GM18502 (cell line): ENCODE measurements at regions not wholly inside any gene's neighbourhood (a gene's known extent, or its start where the extent isn't known, plus 50 kb on each side); places are given as distances from the start of the nearest gene placed in this dataset.
"Not testable (repeated sequence)": the region's sequence is repeated elsewhere in the genome, so short reads cannot be mapped to it uniquely, and the experiment has no call there.

Experiments used
- ATAC-seq: cut with Tn5 transposase; IDR thresholded peaks from one replicate; pipeline ENCODE4 v1.9.1; 2021; ENCODE audit warnings: mild to moderate bottlenecking; ENCODE audit not compliant: unreplicated experiment, poor library complexity

GRCh38 chr2:38243186-38243880 is 133.7 kb downstream of the ATL2 start:
- ATAC-seq = no peak

DNA sequence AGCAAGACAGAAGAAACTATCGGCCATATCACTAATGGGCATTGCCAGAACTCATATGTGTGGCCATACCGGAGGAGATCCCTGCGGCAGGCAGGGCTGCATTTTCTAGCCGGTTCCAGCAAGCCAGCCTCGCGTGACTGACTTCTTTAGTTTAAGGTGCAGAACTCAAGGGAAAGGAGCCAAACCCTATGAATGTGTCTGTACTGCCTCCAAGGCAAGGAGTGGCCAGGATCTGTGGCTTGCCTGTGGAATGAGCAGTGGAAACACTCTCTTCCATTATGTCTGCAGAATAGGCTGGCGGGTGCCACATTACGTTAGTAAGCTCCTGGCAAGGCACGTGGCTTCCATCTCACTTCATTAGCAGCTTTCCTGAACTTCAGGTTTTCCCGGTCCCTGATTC is 137.6 kb downstream of the ATL2 start:
- no peak for ATAC-seq

DNA sequence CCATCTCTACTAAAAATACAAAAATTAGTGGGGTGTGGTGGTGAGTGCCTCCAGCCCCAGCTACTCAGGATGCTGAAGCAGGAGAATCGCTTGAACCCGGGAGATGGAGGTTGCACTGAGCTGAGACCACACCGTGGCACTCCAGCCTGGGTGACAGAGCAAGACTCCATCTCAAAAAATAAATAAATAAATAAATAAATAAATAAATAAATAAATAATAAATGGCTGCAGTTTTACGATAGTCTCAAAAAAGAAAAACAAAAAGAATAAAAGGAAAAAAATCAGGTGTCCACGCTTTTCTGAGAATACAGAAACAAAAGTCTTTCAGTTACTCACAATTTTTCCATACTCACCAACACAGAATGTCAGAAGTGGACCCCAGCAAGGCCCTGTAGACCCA is 138.4 kb downstream of the ATL2 start:
- ATAC-seq = not testable (repeated sequence)

GRCh38 chr2:38237311-38237710 is 139.8 kb downstream of the ATL2 start:
- ATAC-seq = no peak

- ATAC-seq = no peak
These were observed 143.7 kb downstream of the ATL2 start for GRCh38 chr2:38233231-38233983.

- no peak for ATAC-seq
These were observed 144.6 kb downstream of the ATL2 start for GRCh38 chr2:38232454-38232853.

GRCh38 chr2:38230756-38231155 is 146.3 kb downstream of the ATL2 start:
- ATAC-seq = no peak

DNA sequence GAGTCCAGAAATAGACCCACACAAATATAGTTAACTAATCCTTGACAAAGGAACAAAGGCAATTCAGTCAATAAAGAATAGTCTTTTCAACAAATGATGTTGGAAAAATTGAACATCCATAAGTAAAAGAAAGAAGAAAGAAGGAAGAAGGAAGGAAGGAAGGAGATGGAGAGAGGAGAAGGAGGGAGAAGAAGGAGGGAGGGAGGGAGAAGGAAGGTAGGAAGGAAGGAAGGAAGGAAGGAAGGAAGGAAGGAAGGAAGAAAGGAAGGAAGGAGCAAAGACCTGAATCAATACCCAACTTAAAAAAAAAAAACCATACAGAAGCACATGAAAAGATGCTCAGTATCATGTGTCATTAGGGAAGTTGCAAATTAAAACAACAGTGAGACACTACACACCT is 148.3 kb downstream of the ATL2 start:
- no peak for ATAC-seq

GRCh38 chr2:38224821-38225437 is 149.0 kb upstream of the CYP1B1 start:
- no peak for ATAC-seq

GRCh38 chr2:38224181-38224580 is 148.2 kb upstream of the CYP1B1 start:
- no peak for ATAC-seq

DNA sequence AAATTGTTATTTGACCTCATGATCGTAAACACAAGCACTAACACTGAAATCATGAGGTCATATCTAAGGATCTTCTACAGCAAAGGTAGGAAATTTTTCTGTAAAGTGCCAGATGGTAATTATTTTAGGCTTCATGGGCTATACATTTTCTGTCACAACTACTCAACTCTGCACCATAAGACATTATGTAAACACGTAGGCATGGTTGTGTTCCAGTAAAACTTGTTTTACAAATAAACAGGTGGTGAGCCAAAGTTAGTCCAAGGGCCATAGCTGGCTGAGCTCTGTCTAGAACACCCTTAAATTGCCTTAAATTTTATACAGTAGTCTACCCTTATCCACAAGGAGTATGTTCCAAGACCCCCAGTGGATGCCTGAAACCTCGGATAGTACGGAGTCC is 147.3 kb upstream of the CYP1B1 start:
- ATAC-seq = no peak

DNA sequence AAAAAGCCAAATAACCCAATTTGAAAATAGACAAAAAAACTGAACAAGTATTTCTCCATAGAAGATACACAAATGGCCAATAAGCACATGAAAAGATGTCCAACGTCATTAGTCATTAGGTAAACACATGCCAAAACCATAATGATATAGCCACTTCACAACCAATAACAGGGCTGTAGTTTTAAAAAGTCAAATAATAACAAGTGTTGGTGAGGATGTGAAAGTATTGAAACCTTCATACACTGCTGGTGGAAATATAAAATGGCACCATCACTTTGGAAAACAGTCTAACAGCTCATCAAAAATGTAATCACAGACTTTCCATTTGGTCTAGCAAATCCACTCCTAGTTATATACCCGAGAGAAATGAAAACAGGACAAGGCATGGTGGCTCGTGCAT is 144.2 kb upstream of the CYP1B1 start:
- no peak for ATAC-seq

DNA sequence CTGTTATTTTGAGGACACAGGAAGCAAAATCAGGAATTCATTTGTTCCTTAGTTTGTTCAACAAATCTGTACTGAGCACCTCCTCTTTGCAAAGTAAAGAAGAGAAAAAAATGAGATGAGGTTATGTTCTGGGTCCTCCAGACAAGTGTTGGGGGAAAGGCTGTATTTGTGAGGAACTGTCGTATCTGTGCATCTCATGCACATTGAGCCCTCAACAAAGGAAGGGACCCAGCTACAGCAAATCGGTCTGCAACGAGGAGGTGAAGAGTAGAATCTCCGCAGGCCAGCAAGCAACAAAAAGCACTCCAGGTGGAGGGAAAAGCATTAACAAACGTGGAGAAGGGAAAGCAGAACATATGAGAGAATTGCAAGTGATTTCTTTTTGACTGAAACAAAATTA is 143.0 kb upstream of the CYP1B1 start:
- no peak for ATAC-seq

DNA sequence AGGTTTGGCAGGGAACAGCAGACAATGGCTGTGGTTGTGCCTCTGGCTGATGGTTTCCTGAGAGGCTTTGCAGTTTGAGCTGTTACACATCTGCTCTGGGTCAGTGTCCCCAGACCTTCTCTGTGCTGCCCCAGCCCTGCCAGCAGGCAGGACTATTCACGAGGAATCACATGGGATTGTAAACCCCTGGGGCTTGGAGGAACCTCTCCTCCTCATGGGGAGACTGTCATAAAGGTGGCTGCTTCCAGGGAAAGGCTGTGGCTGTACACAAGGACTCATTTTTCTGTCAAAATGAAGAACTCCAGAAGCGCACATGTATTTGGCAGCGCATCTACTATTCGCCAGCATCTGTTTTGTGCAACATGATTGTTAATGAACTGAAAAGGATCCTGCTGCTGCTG is 142.6 kb upstream of the CYP1B1 start:
- no peak for ATAC-seq

DNA sequence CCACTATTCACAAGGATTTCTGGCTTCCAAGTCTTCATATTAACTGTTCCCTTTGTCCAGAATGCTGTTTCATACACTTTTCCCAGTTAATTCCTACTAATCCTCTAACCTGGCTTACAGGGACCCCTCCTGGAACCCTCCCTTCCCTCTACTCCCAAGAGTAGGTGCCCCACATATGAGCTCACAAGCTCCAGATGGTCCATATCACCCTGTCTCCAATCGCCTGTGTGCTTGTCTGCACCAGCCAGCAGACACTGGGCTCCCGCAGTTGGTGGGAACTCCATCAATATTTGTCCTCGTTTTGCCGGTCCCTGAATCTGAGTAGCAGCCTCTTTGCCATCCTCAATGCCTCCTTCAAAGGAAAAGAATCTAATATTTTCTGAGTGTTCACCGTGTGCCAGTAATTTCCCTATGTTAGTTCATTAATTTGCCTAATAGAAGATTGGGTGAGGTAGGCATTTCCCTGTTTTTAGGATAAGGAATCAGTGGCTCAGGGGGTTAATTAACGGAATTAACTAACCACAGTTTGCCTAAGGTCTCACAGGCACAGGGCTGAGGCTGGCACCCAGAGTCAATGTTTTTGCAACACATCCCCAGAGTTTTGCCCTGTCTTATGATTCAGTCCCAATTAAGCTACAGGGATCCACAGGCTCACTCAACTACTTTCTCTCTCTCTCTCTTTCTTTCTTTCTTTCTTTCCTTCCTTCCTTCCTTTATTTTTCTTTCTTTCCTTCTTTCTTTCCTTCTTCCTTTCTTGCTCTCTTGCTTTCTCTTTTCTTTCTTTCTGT is 141.6 kb upstream of the CYP1B1 start:
- ATAC-seq = no peak

DNA sequence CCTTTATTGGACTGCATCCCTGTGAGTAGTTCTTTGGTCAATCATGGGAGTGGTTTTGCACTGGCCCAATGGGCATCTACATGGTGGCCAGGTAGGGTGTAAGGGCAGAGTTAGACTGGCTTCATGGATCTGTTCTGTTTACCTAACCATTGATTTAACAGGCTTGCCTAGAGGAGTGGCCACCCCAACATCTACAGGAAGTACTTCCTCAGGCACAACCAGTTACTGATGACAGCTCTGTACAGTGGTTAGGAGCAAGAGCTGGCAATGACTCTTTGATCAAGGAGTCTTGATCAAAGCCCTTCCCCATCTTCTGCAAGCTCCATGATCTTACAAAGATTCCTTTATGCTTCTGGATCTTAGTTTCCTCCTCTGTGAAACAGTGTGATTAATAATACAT is 140.9 kb upstream of the CYP1B1 start:
- ATAC-seq = no peak

DNA sequence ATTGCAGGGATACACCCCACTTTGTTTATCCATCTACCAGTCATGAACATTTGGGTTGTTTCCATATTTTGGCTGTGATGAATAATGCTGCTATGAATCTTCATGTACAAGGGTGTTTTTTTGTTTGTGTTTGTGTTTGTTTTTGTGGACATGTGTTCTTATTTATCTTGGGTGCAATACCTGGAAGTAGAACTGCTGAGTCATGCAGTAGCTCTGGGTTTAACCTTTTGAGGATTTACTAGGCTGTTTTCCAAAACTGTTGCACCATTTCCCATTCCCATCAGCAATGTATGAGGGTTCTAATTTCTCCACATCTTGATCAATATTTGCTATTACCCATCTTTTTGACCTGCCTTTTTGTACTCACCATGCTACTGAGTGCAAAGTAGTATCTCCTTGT is 140.0 kb upstream of the CYP1B1 start:
- no peak for ATAC-seq

- no peak for ATAC-seq
These were observed 139.6 kb upstream of the CYP1B1 start for GRCh38 chr2:38215522-38215921.

- ATAC-seq = no peak
These were observed 138.3 kb upstream of the CYP1B1 start for GRCh38 chr2:38214209-38214717.

DNA sequence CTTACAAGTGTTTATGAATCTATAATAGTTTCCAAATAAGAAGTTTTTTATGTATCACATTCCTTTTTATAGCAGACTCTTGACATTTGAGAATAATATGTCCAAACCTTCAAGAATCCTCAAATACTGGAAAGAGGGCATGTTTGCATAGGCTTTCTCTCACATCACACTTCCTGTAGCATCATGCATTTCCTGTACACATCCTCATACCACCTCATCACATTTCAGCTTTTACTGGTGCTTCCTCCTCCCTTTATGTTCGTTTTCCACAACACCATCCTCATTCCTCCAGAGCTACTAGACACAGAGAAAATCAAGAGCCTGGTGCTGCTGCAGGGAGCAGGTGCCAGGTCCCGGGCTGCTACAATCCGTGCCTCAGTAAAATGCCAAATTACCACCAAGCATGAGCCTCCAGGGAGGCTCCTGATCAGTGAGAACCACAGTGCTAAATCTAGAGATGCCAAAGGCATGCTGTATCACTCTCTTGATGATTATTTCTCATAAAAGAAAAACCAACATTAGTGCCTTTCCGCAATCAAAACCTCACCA is 137.7 kb upstream of the CYP1B1 start:
- ATAC-seq = no peak
